ENCODE measurements at regions not wholly inside any gene's neighbourhood (a gene's known extent, or its start where the extent isn't known, plus 50 kb on each side); places are given as distances from the start of the nearest gene placed in this dataset.

DNA sequence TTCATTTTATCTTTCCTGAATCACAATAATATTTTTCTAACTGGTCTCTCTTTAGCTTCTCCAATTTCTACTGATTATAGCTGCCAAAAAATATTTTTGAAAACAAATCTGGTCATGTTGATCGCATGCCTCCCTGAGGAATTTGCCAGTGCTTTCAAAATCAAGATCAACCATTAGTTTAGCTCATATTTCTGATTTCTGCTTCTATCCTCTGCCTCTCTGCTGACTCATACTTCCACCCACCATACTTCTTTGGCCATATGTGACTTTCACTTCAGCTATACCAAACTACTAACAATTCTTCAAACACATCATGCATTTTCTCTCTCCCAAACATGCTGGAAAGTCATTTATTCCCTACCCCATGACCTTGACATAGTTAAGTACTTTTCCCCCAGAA, 636.5 kb downstream of the TLE1 start:
- TF ChIP-seq, protein P1, sequence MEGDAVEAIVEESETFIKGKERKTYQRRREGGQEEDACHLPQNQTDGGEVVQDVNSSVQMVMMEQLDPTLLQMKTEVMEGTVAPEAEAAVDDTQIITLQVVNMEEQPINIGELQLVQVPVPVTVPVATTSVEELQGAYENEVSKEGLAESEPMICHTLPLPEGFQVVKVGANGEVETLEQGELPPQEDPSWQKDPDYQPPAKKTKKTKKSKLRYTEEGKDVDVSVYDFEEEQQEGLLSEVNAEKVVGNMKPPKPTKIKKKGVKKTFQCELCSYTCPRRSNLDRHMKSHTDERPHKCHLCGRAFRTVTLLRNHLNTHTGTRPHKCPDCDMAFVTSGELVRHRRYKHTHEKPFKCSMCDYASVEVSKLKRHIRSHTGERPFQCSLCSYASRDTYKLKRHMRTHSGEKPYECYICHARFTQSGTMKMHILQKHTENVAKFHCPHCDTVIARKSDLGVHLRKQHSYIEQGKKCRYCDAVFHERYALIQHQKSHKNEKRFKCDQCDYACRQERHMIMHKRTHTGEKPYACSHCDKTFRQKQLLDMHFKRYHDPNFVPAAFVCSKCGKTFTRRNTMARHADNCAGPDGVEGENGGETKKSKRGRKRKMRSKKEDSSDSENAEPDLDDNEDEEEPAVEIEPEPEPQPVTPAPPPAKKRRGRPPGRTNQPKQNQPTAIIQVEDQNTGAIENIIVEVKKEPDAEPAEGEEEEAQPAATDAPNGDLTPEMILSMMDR (IDR thresholded peaks at IDR 0.05; ENCODE audit: low read length): no peak
- TF ChIP-seq EZH2 (optimal IDR thresholded peaks at IDR 0.05; ENCODE audit: low read depth, low read length): no peak
- no peak for TF ChIP-seq EZH2phosphoT487 (IDR thresholded peaks at IDR 0.05; ENCODE audit: low read length)
